ENCODE measurements at regions not wholly inside any gene's neighbourhood (a gene's known extent, or its start where the extent isn't known, plus 50 kb on each side); places are given as distances from the start of the nearest gene placed in this dataset.
A peak's percentile ranks its signal among the peaks of the same experiment; 100 is the strongest.
"Not testable (repeated sequence)": the region's sequence is repeated elsewhere in the genome, so short reads cannot be mapped to it uniquely, and the experiment has no call there.

DNA sequence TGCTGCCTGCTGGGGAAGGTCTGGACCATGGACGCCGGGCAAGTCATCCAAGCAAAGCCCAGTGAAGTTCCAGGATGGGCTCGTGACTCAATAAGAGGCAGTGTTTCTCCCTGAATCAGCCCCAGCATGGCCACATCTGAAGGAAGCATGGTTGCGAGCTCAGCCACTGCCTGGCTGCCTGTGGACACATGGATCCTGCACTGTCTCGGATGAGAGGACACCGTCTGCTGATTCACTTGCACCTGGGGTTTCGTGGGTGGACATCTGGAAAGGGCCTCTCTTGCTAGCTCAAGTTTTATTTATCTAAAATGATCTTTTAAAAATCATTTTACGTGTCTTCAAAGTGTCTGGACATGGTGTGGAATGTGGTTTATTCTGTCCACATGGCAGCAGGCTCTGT, 224.8 kb upstream of the FN1 start:
- no peak for DNase-seq (ENCODE audit: low spot score)

DNA sequence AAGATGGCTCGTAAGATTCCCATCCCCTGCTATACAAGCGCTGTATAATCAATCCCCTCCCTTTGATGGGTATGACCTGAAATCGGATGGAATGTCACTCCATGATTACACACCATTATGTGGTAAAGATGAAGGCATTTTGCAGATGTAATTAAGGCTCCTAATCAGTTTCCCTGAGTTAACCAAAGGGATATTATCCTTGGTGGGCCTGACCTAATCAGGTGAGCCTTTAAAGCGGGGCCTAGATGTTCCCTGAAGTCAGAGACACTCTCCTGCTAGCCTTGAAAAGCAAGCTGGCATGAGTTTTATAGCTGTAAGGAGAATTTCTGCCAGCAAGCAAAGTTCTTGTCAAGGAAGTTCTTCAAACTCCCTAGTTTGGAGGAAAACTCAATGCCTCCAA, 223.8 kb upstream of the FN1 start:
- no peak for DNase-seq (ENCODE audit: low spot score)

DNA sequence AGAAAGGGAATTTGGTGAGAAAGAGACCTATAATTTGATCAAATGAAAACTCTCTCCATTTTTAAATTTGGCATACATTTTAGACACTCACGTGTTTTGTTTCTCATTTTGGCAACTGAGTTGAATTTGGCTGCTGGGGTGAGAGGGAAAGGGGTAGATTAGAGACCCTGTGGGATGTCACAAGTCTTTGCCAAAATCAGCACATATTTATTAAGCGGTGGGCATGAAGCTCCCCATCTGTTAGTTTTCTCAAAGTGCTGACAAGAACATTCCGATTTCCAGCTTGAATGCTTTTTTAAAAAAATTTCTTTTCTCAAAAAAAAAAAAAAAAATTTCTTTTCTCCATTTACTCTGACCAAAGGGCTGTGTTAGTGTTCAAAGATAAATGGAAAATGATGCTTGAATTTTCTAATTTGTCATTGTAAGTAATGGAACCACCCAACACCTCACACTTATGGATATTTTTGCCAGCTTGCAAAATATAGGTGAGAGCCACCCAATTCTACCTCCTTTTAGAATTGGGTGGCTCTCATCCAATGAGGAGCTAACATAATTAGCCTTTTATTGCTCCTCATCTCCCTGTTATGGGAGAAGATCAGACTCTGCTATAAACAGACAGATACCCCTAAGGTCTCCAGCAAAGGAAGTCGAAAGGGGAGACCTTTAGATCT, 222.9 kb upstream of the FN1 start:
- no peak for DNase-seq (ENCODE audit: low spot score)

DNA sequence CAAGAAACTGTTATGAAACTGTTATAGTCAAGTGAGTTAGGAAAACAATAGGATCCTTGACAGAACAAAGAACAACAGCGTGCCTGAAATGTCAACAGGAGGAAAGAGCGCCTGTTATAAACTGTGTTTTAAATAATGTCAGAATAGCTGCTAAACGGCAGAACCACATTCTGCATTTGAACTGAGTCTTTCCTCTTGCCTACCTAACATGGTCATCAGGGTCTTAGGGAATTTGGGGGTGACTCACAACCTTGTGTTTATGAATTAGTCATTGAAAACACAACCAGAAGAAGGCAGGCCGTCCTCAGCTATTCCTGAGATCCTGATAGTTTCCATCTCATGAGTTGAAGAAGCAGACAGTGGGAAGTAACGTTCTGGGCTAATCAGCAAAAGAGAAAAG, 222.0 kb upstream of the FN1 start:
- no peak for DNase-seq (ENCODE audit: low spot score)

DNA sequence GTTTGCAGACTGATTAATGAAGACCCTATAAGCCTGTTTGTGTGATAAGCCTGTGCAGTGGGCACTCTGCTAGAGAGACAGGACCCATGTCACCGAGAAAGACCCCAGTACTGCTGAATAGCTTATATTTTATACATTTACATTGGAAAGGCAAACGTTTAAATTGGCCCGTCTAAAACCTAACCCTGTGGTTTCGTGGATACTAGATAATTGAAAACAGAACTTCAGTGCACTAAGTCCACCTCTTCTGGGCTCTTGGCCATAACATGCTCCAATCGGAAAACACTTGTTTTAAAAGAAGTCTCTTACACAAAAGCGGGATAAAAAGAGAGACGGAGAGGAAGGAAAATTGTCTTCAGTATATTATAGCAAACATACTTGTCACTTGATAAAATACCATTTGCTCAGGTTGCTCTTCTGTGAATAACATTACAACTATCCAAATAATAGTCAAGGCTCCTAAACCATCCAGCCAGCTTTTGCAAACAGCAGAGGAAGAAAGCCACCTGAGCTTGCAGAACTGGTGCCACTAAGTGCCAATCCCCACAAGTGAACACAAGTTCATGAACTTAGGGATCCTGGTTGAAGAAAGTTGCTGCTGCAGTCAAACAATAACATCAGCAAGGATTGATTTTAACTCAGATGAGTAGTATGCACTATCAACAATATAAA, 218.4 kb upstream of the FN1 start:
- no peak for DNase-seq (ENCODE audit: low spot score)

DNA sequence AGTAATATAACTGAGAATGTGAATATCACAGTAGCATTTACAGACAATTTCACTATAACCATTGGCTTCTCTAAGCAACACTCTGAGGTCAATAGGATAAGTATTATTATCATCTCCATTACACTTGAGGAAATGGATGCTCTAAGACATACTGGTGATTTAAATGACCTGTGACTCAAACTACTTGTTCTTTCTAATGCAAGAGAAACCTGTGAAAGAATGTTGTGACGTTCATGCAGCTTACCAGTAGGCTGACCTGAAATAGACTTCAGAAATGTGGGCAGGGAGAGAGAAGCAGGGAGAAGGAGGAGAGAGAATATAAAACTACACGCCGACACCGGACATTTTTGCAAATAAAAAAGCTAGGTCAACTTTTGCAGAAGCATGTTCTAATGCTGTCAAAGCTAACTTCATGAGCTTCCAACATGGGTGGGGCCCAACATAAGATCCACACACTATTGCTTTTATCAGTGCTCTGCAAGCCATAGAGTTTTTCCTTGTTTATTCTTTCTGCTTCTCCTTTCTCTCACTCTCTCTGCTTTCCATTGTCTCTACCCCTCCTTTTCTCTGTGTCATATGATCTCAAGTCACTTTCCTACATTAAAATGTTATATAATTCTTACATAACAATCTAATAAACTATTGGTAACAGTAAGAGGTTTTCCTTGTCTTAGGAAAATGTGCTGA, 217.6 kb upstream of the FN1 start:
- DNase-seq (ENCODE audit: low spot score), result no peak

DNA sequence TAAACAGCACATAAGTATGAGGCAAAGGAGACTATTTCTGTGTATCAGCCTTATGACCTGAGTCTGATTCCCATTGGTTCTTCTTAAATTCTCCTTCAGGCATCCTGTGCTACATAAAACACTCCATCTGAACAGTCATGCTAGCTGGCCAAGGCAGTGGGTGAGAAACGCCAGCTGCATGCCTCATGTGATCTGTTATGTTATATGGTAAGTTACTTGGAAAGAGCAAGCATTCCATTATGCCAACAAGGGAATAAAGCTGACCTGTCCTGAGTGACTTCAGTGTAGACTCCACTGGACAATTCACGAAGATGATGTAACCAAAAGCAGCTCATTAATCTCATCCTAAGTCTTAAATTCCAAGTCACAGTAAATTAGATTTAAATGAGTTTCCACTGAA, 216.5 kb upstream of the FN1 start:
- DNase-seq (ENCODE audit: low spot score), result no peak

DNA sequence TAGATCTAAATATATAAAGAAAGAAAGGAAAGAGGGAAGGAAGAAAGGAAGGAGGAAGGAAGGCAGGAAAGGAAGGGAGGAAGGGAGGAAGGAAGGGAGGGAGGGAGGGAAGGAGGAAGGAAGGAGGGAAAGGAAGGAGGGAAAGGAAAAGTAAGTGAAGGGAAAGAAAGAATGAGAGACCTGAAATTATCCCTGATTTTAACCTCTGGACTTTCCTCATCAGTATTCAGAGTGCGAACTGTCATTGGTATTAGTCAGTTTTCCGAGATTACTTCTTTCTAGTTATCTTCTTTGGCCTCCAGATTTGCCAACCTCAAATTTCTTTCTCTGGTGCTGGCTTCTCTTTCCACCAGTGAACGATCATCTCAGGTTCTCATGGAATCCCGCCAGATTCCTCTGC, 215.5 kb upstream of the FN1 start:
- DNase-seq (ENCODE audit: low spot score), result no peak

DNA sequence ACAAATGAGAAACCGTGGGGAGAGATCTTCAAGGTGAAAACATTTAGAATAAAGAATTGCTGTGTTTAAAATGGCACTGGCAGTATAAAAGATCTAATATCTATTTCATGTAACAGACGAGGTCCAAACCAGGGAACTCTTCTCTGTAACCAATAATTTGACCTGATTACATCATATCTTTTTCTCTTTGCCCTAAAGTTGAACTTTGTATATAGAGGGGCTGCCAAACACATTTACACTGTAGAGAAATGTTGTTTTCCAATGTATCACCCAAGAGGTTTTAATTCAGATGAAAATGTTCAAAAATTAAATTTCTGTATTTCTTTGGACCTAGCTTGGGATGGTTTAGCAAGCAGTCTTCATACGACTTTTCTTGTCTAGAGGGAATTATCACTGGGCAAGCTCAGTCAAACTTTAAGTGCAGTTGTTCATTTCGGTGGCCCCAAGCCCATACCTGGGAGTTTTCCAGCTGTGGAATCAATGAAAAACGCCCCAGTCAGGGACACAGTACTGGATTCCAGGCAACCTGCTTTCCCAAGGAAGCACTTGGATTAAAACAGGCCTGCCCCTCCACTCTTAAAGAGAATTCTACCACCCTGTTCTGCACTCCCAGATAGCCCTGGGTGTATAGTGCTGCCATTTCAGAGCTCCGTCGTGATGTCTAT, 208.5 kb upstream of the FN1 start:
- DNase-seq (ENCODE audit: low spot score), result no peak

DNA sequence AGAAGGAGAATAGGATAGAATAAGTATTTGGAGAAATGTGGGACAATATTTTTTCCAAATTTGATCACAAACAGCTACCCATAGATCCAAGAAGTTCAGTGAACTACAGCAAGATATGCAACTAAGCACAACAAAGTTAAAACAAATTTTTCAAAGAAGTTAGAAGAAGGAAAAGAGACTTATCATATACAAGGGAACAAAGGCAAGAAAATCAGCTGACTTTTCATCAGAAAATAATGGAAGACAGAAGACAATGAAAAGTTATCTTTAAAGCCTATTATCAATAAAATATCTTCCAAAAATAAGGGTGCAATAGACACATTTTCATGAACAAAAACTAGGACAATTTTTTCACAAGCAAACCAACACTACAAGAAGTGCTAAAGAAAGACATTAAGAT, 202.8 kb upstream of the FN1 start:
- DNase-seq (ENCODE audit: low spot score), result no peak

DNA sequence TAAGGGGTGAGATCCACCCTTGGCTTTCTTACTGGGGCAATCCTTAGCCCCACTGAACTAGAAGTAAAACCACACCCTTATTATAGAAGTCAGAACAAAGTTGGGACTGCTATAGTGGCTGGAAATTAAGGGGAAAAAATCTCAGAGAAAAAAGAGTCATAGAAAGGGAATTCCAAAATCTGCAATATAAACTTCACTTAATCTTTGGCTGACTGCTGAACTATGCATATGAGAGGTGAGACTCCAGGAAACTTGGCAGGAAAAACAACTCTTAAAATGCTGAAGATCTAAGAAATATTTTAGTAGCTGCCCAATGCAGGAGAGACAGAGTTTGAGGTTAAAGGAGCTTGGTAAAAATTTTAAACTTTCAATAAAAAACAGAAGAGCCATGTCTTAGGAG, 201.8 kb upstream of the FN1 start:
- DNase-seq (ENCODE audit: low spot score), result no peak

DNA sequence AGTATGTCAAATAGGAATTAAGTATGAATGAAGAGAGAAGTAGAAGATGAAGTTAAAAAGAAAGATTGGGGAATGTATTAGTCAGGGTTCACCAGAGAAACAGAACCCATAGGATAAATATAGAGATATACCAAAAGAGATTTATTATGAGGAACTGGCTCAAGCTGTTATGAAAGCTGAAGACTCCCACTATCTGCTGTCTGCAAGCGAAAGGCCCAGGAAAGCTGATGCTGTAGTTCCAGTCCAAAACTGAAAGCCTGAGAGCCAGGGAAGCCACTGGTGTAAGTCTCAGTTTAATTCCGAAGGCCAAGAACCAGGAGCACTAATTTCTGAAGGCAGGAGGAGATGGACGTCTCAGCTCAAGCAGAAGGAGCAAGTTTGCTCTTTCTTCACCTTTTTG, 200.9 kb upstream of the FN1 start:
- no peak for DNase-seq (ENCODE audit: low spot score)

DNA sequence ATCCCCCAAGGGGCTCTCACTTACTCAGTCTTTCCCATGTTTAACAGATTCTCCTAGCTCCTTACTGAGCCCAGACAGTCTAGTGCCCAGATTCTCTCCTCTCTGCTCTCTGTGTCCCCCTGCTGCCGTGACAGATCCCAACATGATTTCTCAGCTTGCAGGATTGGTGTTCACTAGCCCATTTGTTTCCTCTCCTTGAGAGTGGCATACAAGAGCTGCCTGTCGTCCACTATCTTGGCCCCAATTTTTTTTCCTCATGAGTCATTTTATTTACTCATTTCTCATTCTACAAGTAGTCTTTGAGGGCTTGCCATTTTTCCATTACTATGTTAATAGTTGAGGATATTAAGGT, 199.9 kb upstream of the FN1 start:
- peak; percentile 18 for DNase-seq (ENCODE audit: low spot score)

DNA sequence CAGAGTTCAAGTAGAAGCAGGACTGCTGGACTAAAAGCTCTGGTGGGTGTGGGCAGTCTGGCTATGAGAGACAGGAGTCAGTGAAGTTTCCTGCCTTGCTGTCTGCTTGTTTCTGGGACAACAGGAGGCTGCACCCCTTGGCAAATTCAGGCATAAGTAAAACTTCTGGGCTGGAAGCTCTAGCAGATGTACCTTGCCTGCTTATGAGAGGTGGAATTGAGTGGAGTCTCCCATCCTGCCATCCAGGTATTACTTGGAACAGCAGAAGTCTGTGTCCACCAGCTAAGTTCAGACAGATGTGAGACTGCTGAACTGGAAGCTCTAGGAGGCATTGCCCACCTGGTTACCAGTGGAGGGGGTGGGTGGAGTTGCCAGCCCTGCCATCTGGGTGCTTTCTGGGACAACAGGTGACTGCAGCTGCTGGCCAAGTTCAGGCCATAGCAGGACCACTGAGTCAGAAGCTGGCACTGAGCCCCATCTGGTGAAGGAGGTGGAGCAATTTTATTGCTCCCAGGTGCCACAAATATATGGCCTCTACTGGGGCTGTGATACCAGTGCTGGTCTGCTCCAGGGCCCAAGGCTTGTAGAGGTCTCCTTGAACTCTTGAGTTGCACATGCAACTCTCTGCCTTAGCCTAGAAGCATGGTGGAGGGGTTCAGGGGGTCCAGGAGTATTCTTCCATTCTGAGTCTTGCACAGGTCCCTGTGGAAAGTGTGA, 199.4 kb upstream of the FN1 start:
- no peak for DNase-seq (ENCODE audit: low spot score)

DNA sequence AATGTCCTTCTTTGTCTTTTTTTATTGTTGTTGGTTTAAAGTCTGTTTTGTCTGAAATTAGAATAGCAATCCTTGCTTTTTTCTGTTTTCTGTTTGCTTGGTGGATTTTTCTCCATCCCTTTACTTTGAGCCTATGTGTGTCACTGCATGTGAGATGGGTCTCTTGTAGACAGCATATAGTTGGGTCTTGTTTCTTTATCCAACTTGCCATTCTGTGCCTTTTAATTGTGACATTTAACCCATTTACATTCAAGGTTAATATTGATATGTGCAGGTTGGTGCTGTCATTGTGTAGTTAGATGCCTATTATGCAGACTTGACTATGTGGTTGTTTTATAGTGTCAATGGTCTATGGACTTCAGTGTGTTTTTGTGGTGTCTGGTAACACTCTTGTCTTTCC, 197.5 kb upstream of the FN1 start:
- DNase-seq (ENCODE audit: low spot score), result no peak

DNA sequence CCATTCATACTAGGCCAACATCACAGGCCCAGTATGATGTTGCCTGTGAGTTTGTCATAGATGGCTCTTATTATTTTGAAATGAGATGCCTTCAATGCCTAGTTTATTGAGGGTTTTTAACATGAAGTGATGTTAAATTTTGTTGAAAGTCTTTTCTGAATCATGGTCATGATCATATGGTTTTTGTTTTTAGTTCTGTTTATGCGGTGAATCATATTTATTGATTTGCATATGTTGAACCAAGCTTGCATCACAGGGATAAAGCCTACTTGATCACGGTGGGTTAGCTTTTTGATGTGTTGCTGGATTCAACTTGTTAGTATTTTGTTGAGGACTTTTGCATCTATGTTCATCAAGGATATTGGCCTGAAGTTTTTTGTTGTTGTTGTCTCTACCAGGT, 195.8 kb upstream of the FN1 start:
- DNase-seq (ENCODE audit: low spot score), result no peak

DNA sequence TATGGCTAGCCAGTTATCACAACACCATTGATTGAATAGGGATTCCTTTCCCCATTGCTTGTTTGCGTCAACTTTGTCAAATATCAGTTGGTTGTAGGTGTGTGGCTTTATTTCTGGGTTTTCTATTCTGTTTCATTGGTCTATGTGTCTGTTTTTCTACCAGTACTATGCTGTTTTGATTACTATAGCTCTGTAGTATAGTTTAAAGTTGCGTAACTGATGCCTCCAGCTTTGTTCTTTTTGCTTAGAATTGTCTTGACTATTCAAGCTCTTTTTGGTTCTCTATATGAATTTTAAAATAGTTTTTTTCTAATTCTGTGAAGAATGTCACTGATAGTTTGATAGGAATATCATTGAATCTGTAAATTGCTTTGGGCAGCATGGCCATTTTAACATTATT, 194.9 kb upstream of the FN1 start:
- DNase-seq (ENCODE audit: low spot score), result not testable (repeated sequence)

DNA sequence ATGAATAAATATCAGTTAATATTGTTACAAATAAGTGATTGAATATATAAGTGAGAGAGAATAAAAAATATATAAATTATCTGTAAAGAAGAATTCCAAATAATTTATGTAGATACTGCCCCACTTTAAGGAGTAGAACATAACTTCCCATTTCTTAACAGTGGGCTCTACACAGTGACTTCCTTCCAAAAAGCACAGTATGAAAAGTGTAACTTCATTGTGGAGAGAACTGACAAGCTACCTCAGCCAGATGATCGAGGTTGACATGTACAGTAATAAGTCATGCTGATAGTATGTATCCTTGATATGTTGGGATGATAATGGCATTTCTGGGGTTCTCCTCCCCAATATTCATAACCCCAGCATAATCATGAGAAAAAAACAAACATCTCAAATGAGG, 191.9 kb upstream of the FN1 start:
- DNase-seq (ENCODE audit: low spot score), result no peak

DNA sequence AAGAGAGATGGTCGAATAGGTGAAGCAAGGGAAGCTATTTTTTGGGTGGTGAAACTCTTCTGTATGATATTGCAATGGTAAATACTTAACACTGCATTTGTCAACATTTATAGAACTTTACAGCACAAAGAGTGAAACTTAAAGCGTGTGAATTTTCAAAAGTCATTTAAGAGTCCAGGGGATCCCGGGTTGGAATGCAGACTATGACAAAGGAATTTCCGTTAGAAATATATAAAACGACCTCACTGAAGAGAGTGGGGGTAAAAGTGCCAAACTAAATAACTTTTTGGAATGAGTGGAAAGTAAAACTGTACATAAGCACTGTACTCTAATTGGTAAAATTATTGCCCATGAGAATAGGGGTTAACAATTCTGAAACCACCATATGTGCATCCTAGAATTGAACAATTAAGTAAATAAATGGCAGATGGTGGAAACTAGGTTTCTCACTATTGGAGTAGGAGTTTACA, 191.0 kb upstream of the FN1 start:
- no peak for DNase-seq (ENCODE audit: low spot score)

DNA sequence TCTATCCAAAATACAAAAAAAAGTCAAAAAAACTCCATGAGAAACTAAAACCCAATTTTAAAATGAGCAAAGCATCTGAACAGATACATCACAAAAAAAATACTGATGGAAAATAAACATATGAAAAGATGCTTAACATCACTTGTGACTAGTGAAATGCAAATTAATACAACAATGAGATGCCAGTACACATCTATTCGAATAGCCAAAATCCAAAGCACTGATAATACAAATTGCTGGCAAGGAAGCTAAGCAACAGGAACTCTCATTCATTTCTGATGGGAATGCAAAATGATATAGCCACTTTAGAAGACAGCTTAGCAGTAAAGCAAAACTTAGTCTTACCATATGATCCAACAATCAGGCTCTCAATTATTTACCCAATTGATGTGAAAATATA, 190.2 kb upstream of the FN1 start:
- no peak for DNase-seq (ENCODE audit: low spot score)

DNA sequence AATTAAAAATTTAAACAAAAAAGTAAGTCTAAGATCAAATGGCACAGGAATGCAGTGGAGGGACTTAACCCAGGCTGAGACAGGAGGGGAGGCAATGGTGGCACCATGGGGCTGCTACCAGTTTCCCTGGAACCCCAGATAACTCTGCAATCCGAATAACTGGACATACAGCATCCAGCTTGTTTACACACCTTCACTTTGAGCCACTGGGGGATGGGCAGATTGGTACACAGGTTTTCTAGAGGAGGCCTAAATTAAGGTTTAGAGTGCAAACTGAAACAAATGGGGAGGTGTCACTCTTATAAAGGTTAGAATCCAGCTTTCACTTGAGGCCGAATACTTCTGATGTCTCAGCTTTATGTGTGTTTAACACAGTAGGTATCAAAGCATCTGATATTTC, 189.3 kb upstream of the FN1 start:
- no peak for DNase-seq (ENCODE audit: low spot score)

DNA sequence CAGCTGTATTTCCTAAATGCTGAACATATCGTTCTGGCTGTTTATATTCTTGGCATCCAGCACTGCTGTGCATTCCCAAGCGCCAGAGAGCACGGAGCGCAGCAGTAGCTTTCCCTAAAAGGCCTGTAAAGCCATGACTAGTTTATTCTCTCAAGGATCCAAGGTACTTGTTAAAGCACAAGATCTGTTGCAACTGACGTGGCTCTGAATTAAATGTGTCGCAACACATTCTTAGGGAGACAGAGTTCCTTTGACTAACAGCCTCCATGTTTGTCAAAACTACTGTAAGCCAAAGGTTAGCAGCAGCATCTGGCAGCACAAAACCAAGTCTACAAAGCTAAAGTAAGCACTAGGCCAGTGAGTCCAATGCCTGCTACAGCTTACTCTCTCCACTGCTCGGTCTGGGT, 188.6 kb upstream of the FN1 start:
- DNase-seq (ENCODE audit: low spot score), result no peak
